ENCODE measurements at regions not wholly inside any gene's neighbourhood (a gene's known extent, or its start where the extent isn't known, plus 50 kb on each side); places are given as distances from the start of the nearest gene placed in this dataset.

DNA sequence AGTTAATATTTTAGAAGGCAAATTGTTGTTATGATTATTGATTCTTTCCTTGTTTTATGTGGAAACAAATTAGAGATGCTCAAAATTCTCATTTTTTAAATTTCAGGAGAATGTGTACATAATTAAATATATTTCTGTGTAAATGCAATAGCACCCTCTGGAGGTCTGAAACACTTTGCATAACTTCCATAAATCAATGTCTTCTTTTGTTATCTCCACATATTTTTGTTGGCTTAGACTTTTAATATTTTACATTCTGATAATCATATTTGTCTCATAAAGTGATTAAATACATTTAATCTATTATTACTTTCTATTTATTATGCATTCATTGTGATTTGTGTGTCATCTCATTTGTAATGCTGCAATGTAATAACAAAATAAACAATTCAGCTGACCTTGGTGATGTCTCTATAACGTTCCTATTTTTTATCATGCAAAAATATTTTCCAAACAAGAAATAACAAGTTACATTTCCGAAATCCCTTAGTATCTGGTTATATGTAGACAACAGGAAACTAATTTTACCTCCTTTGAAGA, 201.8 kb upstream of the GALNT5 start:
- peak; percentile 69 to 70 for DNase-seq (ENCODE audit: low read depth in 2 of 2)

DNA sequence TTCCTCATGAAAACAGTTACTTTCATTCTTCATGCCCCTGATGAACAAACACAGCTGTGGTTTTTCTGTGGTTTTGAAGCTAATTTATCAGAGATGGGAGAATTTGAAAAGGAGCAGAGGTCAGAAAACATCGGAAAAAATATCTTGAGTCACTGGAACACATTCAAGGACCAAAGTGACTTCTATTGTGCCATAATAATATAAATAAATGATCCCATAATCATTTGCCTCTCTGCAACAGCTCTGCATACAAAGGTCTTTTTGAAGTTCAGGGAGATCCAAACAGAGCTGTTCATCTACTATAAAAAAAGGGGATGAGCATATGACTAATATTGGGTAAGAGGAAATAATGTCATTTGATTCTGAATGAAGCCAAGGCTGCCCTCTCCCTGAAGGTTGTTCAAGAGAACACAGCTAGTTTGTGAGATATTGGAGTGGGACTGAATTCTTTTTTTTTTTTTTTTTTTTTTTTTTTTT, 201.3 kb upstream of the GALNT5 start:
- DNase-seq (ENCODE audit: low read depth in 2 of 2), result peak; percentile 66 to 93

DNA sequence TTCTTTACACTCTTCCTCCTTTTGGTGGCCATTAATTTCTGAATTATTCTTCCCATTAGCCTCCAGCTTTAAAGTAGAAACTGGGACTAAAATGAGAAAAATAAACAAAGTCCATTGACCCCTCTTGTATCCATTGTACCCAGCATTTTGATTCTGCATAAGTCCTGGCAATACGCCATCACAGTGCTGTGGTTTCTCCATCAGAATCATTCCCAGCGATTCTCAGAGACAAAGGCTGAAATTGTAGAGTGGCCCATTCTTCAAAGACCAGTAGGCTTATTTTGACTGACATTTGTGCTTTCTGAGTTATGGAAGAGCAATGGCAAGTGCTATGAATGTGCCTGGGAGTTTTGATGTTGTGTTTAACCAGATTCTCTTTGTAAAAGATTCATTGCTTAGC, 199.3 kb upstream of the GALNT5 start:
- DNase-seq (ENCODE audit: low read depth in 2 of 2), result no peak

- no peak for DNase-seq (ENCODE audit: low read depth in 2 of 2)
These were observed 198.5 kb upstream of the GALNT5 start for GRCh38 chr2:157059036-157059435.

DNA sequence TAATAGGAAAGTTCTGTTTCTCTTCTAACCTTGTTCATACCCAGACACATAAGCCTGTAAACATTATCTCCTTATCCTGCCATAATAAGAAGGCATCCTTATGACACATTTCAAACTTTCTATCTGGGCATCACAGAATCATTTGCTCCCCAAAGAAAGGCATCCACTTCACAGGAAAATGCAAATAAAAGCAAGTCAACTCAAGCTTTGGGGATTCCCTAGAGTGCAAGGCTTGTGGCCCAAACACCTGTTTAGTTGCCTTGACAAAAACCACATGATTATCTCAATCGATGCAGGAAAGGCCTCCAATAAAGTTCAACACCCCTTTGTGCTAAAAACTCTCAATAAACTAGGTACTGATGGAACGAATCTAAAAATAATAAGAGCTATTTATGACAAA, 195.7 kb upstream of the GALNT5 start:
- no peak for DNase-seq (ENCODE audit: low read depth in 2 of 2)

- DNase-seq (ENCODE audit: low read depth in 2 of 2), result no peak
These were observed 189.9 kb upstream of the GALNT5 start for GRCh38 chr2:157067562-157067961.

- no peak for DNase-seq (ENCODE audit: low read depth in 2 of 2)
These were observed 189.3 kb upstream of the GALNT5 start for GRCh38 chr2:157068237-157068636.

DNA sequence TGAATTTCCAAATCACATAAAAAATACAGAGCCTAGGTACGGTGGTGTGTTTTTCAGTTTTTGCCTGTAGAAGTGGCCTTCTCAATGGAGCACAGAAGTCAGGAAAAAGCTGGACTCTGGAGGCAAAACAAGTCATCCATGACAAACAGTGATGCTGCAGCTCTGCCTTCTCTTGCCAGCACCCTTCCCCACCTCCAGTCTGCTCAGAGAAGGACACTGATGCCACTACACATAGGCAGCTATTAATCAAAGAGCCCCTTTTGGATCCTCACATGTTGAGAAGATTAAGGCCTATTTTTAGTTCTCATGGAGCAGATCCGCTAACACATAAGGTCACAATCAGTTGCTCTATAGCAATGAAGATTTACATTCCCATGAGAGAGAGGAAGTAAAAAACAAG, 181.6 kb upstream of the GALNT5 start:
- no peak for DNase-seq (ENCODE audit: low read depth in 2 of 2)

- DNase-seq (ENCODE audit: low read depth in 2 of 2), result no peak
These were observed 180.9 kb upstream of the GALNT5 start for GRCh38 chr2:157076526-157077161.

DNA sequence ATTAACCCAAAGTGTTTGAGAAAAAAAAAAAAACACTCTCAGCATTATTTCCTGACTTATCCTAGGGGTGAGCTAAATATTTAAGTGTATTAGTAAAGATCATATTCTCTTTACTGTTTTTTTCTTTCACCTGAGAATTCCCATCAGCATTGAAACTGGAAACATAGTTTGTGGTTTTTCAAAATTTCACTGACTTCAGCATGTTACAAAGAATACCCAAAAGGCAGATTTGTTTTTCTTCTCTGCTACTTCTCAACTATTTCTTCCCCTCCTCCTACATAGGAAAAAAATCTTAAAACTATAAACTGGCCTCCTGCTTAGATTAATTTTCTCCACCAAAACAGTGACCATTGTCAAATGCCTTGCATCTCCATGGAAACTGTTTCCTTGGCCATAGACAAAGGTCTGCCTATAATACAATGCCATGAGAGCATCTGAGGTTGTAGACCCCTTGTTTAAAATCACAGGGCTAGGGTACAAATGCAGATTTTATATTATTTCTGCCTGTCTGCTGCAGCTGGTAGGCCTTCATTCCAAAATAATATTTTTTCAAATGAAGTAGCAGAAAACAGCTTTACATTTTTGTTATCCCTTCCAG, 179.7 kb upstream of the GALNT5 start:
- no peak for DNase-seq (ENCODE audit: low read depth in 2 of 2)

DNA sequence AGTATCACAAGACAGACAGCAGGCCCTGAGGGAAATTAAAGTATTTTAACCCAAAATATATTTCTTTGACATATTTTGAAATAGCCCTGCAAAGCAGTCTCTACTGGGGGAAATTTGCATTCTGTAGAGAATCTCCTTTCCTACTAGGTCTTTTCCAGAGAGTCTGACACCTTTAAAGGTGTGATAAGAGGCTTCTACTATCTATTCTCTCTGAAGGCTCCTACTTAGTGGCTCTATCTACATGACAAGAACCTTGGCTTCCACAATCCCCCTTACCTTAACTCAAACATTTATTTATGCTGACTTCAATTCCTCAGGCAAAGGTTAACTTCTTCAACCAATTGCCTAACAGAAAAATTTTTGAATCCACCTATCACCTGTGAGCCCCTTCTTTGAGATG, 174.6 kb upstream of the GALNT5 start:
- no peak for DNase-seq (ENCODE audit: low read depth in 2 of 2)

GRCh38 chr2:157085522-157085921, 172.0 kb upstream of the GALNT5 start:
- DNase-seq (ENCODE audit: low read depth in 2 of 2), result no peak

GRCh38 chr2:157087373-157088002, 170.0 kb upstream of the GALNT5 start:
- no peak for DNase-seq (ENCODE audit: low read depth in 2 of 2)

DNA sequence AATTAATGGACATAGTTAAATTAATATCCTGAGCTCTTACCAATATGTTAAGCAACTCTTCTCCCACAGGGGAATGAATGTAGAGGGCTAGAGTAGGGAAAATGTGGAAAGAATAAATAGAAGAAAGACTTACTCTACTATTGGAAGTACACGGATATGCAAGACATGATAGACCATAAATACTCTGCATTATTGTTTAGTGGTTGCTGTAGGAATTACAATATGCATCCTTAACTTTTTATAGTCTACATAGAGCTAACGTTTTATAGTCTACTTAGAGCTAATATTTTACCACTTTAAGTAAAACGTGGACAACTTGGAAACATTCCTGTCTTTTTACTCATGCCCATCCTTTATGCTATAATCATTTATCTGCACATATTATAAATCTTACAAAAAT, 163.8 kb upstream of the GALNT5 start:
- DNase-seq (ENCODE audit: low read depth in 2 of 2), result no peak

DNA sequence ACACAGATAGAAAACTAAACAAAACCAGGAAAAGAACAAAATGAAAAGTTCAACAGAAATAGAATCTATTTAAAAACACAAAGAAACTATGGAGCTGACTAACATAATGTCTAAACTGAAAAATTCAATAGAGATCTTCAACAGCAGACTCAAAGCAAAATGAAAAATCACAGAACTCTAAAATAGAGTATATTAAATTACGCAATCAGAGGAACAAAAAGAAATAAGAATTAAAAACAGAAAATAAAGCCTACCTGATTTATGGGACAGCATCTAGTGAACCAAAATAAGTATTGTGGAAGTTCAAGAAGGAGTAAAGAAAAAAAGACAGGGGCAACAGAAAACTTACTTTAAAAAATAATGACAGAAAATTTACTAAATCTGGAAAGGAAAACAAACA, 152.1 kb upstream of the GALNT5 start:
- no peak for DNase-seq (ENCODE audit: low read depth in 2 of 2)

DNA sequence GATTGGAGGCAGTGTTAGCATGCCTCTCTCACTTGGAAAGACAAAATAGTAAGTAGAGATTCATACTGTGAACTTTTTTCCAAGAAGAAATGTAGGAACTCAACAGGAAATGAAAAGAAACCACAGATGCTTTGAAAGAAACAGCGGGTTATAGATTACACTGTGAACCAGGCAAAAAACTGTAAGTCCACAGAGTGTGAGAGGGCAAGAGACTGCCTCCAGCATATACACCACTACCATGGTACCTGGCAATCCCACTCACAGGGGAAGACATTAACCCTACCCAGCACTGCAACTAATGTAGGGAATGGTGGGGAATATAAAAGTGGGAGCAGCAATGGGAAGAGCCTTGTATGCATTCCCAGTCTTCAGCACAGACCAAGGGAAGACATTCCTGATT, 150.6 kb upstream of the GALNT5 start:
- no peak for DNase-seq (ENCODE audit: low read depth in 2 of 2)

GRCh38 chr2:157107460-157107859, 150.0 kb upstream of the GALNT5 start:
- no peak for DNase-seq (ENCODE audit: low read depth in 2 of 2)

DNA sequence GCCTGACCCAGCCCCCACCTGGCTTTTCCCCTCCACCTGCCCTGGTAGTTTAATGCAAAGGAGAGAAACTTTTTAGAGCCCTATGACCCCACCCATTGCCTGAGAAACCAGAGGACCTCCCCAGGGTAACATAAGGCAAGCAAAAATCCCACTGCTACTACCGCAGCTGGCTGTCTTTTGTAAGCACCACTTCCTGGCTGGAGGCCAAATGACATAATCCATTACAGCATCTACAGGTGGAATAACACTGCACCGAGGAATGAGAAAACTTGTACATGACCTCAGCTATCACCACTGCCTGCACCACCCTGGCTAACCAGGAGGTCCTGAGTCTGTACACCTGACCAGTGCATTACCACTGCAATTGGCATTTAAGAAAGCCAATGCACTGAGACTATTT, 149.6 kb upstream of the GALNT5 start:
- peak; percentile 11 to 71 for DNase-seq (ENCODE audit: low read depth in 2 of 2)

- no peak for DNase-seq (ENCODE audit: low read depth in 2 of 2)
These were observed 134.7 kb upstream of the GALNT5 start for GRCh38 chr2:157122776-157123175.

DNA sequence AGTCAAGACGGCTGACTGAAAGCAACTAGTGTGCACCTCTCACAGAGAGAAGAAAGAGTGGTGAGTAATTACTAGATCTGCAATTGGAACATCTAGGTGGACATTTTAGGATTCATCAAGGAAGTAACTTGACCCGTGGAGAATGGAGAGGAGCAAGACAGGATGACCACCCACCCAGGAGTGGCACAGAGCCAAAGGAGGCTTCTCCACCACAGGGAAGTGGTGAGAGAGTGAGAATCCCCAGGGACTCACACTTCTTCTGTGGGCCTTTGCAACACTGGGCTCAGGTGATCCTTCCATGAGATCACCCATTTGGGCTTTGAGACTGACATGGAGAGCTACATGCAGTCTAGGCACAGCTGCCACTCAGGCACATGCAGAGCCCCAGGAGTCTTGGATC, 132.8 kb upstream of the GALNT5 start:
- DNase-seq (ENCODE audit: low read depth in 2 of 2), result no peak

- DNase-seq (ENCODE audit: low read depth in 2 of 2), result no peak
These were observed 131.8 kb upstream of the GALNT5 start for GRCh38 chr2:157125685-157126084.

GRCh38 chr2:157127249-157128012, 130.1 kb upstream of the GALNT5 start:
- no peak for DNase-seq (ENCODE audit: low read depth in 2 of 2)
